GM23338 (cell line): ENCODE measurements at regions not wholly inside any gene's neighbourhood (a gene's known extent, or its start where the extent isn't known, plus 50 kb on each side); places are given as distances from the start of the nearest gene placed in this dataset.
"Not testable (repeated sequence)": the region's sequence is repeated elsewhere in the genome, so short reads cannot be mapped to it uniquely, and the experiment has no call there.

ENCODE experiments used
- ATAC-seq: fragments of 200-7000 bp; cut with Tn5 transposase; 3 replicates; pipeline ENCODE4 v1.9.1; 2020
- DNase-seq: peaks from one replicate; pipeline ENCODE4 v3.0.0-alpha.2; 2015; ENCODE audit warnings: low spot score
- H2AFZ ChIP-seq: fragments of 200-600 bp; sonication (generic); 2 replicates; pipeline ENCODE4 v1.8.0; 2016; ENCODE audit warnings: antibody characterized with exemption, mild to moderate bottlenecking, moderate library complexity
- H3F3A ChIP-seq: fragments of 200-600 bp; sonication (generic); replicated peaks from 2 replicates; pipeline ENCODE4 v1.8.0; 2017; ENCODE audit warnings: antibody characterized with exemption, mixed run types, low read depth
- H3K27ac ChIP-seq: fragments of 200-600 bp; sonication (generic); 2 replicates; pipeline ENCODE4 v1.6.1; 2016; ENCODE audit warnings: low read depth
- H3K27me3 ChIP-seq: fragments of 200-600 bp; sonication (generic); 2 replicates; pipeline ENCODE4 v1.8.0; 2016; ENCODE audit warnings: mild to moderate bottlenecking, mixed run types, moderate library complexity; ENCODE audit not compliant: insufficient read depth
- H3K36me3 ChIP-seq: fragments of 200-600 bp; sonication (generic); 2 replicates; pipeline ENCODE4 v1.8.0; 2016; ENCODE audit warnings: mild to moderate bottlenecking; ENCODE audit not compliant: insufficient read depth
- H3K4me1 ChIP-seq: fragments of 200-600 bp; sonication (generic); 2 replicates; pipeline ENCODE4 v1.8.0; 2016; ENCODE audit warnings: mild to moderate bottlenecking, moderate library complexity; ENCODE audit not compliant: insufficient read depth
- H3K4me2 ChIP-seq: fragments of 200-600 bp; sonication (generic); 2 replicates; pipeline ENCODE4 v1.7.1; 2017; ENCODE audit warnings: mixed run types
- H3K4me3 ChIP-seq: fragments of 200-600 bp; sonication (generic); 2 replicates; pipeline ENCODE4 v1.6.1; 2016; ENCODE audit warnings: mixed run types
- H3K79me2 ChIP-seq: fragments of 200-600 bp; sonication (generic); replicated peaks from 2 replicates; pipeline ENCODE4 v1.8.0; 2017; ENCODE audit warnings: mild to moderate bottlenecking; ENCODE audit not compliant: insufficient read depth
- H3K9me2 ChIP-seq: fragments of 200-600 bp; sonication (generic); 2 replicates; pipeline ENCODE4 v1.8.0; 2017; ENCODE audit not compliant: insufficient read depth
- H4K20me1 ChIP-seq: fragments of 200-600 bp; sonication (generic); replicated peaks from 2 replicates; pipeline ENCODE4 v1.8.0; 2017; ENCODE audit warnings: mild to moderate bottlenecking; ENCODE audit not compliant: insufficient read depth
- H3K27ac Mint-ChIP-seq: 2 replicates; pipeline ENCODE4 v1.8.0; 2020; ENCODE audit warnings: inconsistent platforms, mild to moderate bottlenecking, moderate library complexity, mixed read lengths
- H3K27me3 Mint-ChIP-seq: 3 replicates; pipeline ENCODE4 v1.8.0; 2022; ENCODE audit warnings: low read depth, mild to moderate bottlenecking, moderate library complexity, mixed read lengths, inconsistent platforms; ENCODE audit not compliant: insufficient read depth, poor library complexity
- H3K36me3 Mint-ChIP-seq: 3 replicates; pipeline ENCODE4 v1.8.0; 2021; ENCODE audit warnings: low read depth, mild to moderate bottlenecking, inconsistent platforms, moderate library complexity, mixed read lengths
- H3K4me1 Mint-ChIP-seq: 3 replicates; pipeline ENCODE4 v1.8.0; 2020; ENCODE audit warnings: mild to moderate bottlenecking, inconsistent platforms, mixed read lengths
- H3K4me3 Mint-ChIP-seq: 3 replicates; pipeline ENCODE4 v1.8.0; 2021; ENCODE audit warnings: moderate library complexity, mild to moderate bottlenecking, inconsistent platforms, mixed read lengths
- H3K9me3 Mint-ChIP-seq: 3 replicates; pipeline ENCODE4 v1.8.0; 2020; ENCODE audit warnings: moderate library complexity, mild to moderate bottlenecking, inconsistent platforms, mixed read lengths
- CREB1 ChIP-seq: fragments of 250-450 bp; sonication (Bioruptor Pico); IDR thresholded peaks from 2 replicates; pipeline ENCODE4 v1.5.0; 2020; ENCODE audit warnings: low read depth, mild to moderate bottlenecking, moderate library complexity
- CTCF ChIP-seq, 2 experiments: fragments of 200-600 bp in 1 of 2; sonication (generic) in 1 of 2; conservative IDR thresholded peaks; 2 replicates each; pipeline versions ENCODE4 v1.5.1 to v1.6.1; 2016 to 2017; ENCODE audit warnings: antibody characterized with exemption in 2 of 2, low read depth in 2 of 2, mild to moderate bottlenecking in 2 of 2, moderate library complexity in 1 of 2
- EZH2 ChIP-seq: fragments of 200-600 bp; sonication (generic); IDR thresholded peaks from one replicate; pipeline ENCODE4 v1.8.0; 2017; ENCODE audit warnings: antibody characterized with exemption, mild to moderate bottlenecking, low read depth; ENCODE audit not compliant: unreplicated experiment
- EZH2phosphoT487 ChIP-seq: fragments of 200-600 bp; sonication (generic); IDR thresholded peaks from one replicate; pipeline ENCODE4 v1.8.1; 2018; ENCODE audit warnings: antibody characterized with exemption; ENCODE audit not compliant: unreplicated experiment
- JUNB ChIP-seq: IDR thresholded peaks from one replicate; pipeline ENCODE4 v1.6.1; 2016; ENCODE audit warnings: antibody characterized with exemption; ENCODE audit not compliant: unreplicated experiment
- POLR2AphosphoS5 ChIP-seq: IDR thresholded peaks from 2 replicates; pipeline ENCODE4 v1.6.1; 2016; ENCODE audit warnings: antibody characterized with exemption, low read depth
- STAT1 ChIP-seq: IDR thresholded peaks from one replicate; pipeline ENCODE4 v1.6.1; 2016; ENCODE audit warnings: antibody characterized with exemption; ENCODE audit not compliant: unreplicated experiment
- ZNF114 ChIP-seq: fragments of 250-450 bp; sonication (Bioruptor Pico); IDR thresholded peaks from 2 replicates; pipeline ENCODE4 v1.5.0; 2020; ENCODE audit warnings: mild to moderate bottlenecking, moderate library complexity
- ZNF462 ChIP-seq: fragments of 250-450 bp; sonication (Bioruptor Pico); IDR thresholded peaks from 2 replicates; pipeline ENCODE4 v1.5.0; 2020; ENCODE audit warnings: mild to moderate bottlenecking, moderate library complexity

- H3K4me3 ChIP-seq, result no peak overlapping the region
- TF ChIP-seq ZNF114 (CRISPR knock-in tag), result no peak
- no peak for TF ChIP-seq EZH2
- no peak for TF ChIP-seq EZH2phosphoT487
- TF ChIP-seq CREB1 (CRISPR knock-in tag), result no peak
- TF ChIP-seq CTCF (conservative IDR thresholded peaks at IDR 0.05; ENCODE audit: low read depth in 2 of 2), result no peak
- TF ChIP-seq STAT1, result no peak
- no peak for TF ChIP-seq POLR2AphosphoS5
- TF ChIP-seq ZNF462 (CRISPR knock-in tag), result no peak
- no peak for TF ChIP-seq JUNB
- H3K27ac ChIP-seq, result no peak overlapping the region
- H3K36me3 ChIP-seq, result no peaks in the 10 kb centered on the region
- H3K27me3 ChIP-seq, result no peaks in the 10 kb centered on the region
- H3K36me3 Mint-ChIP-seq, result no peaks in the 10 kb centered on the region
- H3K4me3 Mint-ChIP-seq, result no peak overlapping the region
- peaks cover 4% of the 10 kb centered on the region; the same call in 1 of the 2 replicates for H3K4me1 ChIP-seq
- peaks cover 2% of the 10 kb centered on the region for H3K27me3 Mint-ChIP-seq
- no peak overlapping the region for H3K27ac Mint-ChIP-seq
- no peaks in the 10 kb centered on the region for H3K9me2 ChIP-seq
- H3K79me2 ChIP-seq, result no peaks in the 10 kb centered on the region
- no peak overlapping the region for H2AFZ ChIP-seq
- no peaks in the 10 kb centered on the region for H3K4me1 Mint-ChIP-seq
- H3K4me2 ChIP-seq, result no peak overlapping the region
- peaks cover 1% of the 10 kb centered on the region; the same call in 2 of the 3 replicates for H3K9me3 Mint-ChIP-seq
- DNase-seq (no peak), ATAC-seq (no peak)
- H4K20me1 ChIP-seq, result no peaks in the 10 kb centered on the region
- H3F3A ChIP-seq, result no peaks in the 10 kb centered on the region
Measured at GRCh38 chr10:18830277-18830676, 171.0 kb downstream of the ARL5B start.

- not testable (repeated sequence) for H3K4me2 ChIP-seq, H3K27ac ChIP-seq, H3K4me3 ChIP-seq, H3K27me3 ChIP-seq, ATAC-seq, H3K4me1 Mint-ChIP-seq, H3K27me3 Mint-ChIP-seq, DNase-seq, H2AFZ ChIP-seq, H3K4me1 ChIP-seq, H3K27ac Mint-ChIP-seq, H4K20me1 ChIP-seq, H3K36me3 Mint-ChIP-seq, H3K9me3 Mint-ChIP-seq, H3K79me2 ChIP-seq, H3K4me3 Mint-ChIP-seq, H3F3A ChIP-seq, H3K9me2 ChIP-seq, H3K36me3 ChIP-seq
Measured at GRCh38 chr10:18856623-18857022, 192.0 kb upstream of the MALRD1 start.
